Stomach (tissue), 8 donors: ENCODE measurements at regions not wholly inside any gene's neighbourhood (a gene's known extent, or its start where the extent isn't known, plus 50 kb on each side); places are given as distances from the start of the nearest gene placed in this dataset.

Experiments used
- DNase-seq, 2 donors: peaks; one replicate each; pipeline versions ENCODE4 v3.0.0 to v3.0.0-alpha.2; 2013 to 2019
- H3K27ac ChIP-seq, 5 donors: fragments of 200-600 bp in 4 of 5; sonication (generic) in 4 of 5; one replicate each; pipeline ENCODE4 v1.5.1; 2013 to 2019; ENCODE audit warnings: mild to moderate bottlenecking in 1 of 5, moderate library complexity in 1 of 5
- H3K27me3 ChIP-seq, 3 donors: fragments of 200-600 bp; sonication (generic); one replicate each; pipeline ENCODE4 v1.5.1; 2017 to 2019; ENCODE audit warnings: mixed run types in 1 of 3
- H3K36me3 ChIP-seq, 4 donors: fragments of 200-600 bp; sonication (generic); 1 replicate in 3 of 4; 2 replicates in 1 of 4; pipeline ENCODE4 v1.5.1; 2016 to 2019
- H3K4me1 ChIP-seq, 4 donors: fragments of 200-600 bp; sonication (generic); one replicate each; pipeline ENCODE4 v1.5.1; 2016 to 2019
- H3K4me3 ChIP-seq, 4 donors: fragments of 200-600 bp; sonication (generic) in 3 of 4; one replicate each; pipeline ENCODE4 v1.5.1; 2016 to 2019; ENCODE audit warnings: mild to moderate bottlenecking in 1 of 4
- H3K9me3 ChIP-seq, 4 donors: fragments of 200-600 bp; sonication (generic); one replicate each; pipeline ENCODE4 v1.5.1; 2016 to 2019
- EP300 ChIP-seq: sonication (generic); formaldehyde crosslinking; IDR thresholded peaks from one replicate; pipeline ENCODE4 v1.6.1; 2017; ENCODE audit warnings: antibody characterized with exemption
- POLR2A ChIP-seq, 4 donors: fragments of 450-650 bp; IDR thresholded peaks; one replicate each; pipeline ENCODE4 v1.6.1; 2016; ENCODE audit warnings: antibody characterized with exemption in 4 of 4, control low read depth in 2 of 4, mild to moderate bottlenecking in 1 of 4, moderate library complexity in 1 of 4
- POLR2AphosphoS5 ChIP-seq, 3 donors: sonication (generic); formaldehyde crosslinking; IDR thresholded peaks; one replicate each; pipeline ENCODE4 v1.6.1; 2016; ENCODE audit warnings: antibody characterized with exemption in 3 of 3
- WGBS, 5 donors: extraction: QIAGEN DNeasy Blood & Tissue Kit in 3 of 5; methylation state at CpG; one replicate each; pipeline versions ENCODE4 v1.1.5 to v1.1.7; 2013 to 2018; 5-methylcytosine and 5-hydroxymethylcytosine counted together
- intact Hi-C: fragments of 100-400 bp; cut with DNase I; formaldehyde crosslinking; loops from one replicate; pipeline ENCODE4 v1.15.1; 2023; ENCODE audit warnings: low total_unique reads
- TF ChIP-seq, protein P1 (sequence below), 7 experiments: fragments of 450-650 bp in 4 of 7; fragments of 200-600 bp in 3 of 7; sonication (generic) in 3 of 7; IDR thresholded peaks; one replicate each; pipeline ENCODE4 v1.5.1; 2016 to 2019; ENCODE audit warnings: antibody characterized with exemption in 7 of 7, control low read depth in 2 of 7, mild to moderate bottlenecking in 1 of 7
- donor health status: healthy with polysubstance abuse.
- donor health status: Bipolar disorder and iron deficiency.
- donor health status: healthy.

DNA sequence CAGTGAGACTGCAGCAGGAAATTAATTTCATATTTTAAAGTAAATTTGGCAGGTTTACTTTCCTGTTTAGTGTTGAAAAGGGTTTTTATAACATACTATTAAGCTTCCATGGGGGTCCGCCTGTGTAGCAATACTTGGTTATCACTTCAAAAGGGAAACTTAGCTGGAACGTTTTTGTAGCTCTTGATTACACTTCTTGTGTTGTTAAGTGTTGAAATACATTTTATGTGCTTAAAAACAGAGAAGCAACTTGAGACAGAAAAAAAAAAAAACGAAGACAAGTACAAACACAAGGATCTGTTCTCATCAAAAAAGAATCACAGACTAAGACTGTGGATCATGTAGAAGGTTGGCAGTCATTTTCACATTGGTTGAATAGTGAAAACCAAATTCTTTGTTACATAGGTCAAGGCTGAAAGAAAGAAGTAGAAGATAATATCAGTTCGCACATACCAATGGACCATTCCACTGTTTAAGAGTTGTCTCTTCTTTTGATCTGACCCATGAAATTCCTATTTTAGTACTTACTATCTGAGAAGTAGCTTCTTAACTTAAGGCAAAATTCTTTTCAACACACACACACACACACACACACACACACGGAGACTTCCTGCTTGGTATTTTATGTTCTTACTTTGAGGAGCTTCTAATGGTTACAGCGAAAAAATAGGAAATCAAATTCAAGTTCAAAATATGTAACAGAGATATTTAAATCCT, 113.9 kb upstream of the SLC35B3 start:
- TF ChIP-seq POLR2A (IDR thresholded peaks at IDR 0.05) (no peak), EP300 (no peak)
- WGBS, 5 donors = 56 to 60% (median 59%) methylated on average over 6 of the region's 6 CpGs

DNA sequence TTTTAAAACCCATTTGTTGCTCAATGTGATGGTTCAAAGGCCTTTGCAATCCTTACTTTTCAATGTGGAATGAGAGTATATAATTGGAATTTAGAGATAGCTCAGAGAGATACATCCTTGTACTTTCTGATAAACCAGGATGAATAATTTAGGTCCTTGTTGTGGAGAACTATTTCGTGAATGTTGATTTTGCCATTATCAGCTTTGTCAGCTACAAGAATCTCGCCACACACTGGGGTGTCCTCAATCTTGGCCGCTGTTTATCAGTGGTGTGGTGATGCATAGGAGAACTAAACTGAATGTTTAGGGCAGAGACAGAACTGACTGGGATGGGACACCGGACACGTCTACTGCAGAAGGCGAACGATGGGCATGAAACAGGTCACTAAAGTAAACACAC, 111.2 kb upstream of the SLC35B3 start:
- Histone ChIP-seq H3K4me1 (peaks cover 0 to 4% (median 0%) of the 10 kb centered on the region in 4 donors), H3K27ac (no peak overlapping the region), H3K9me3 (no peaks in the 10 kb centered on the region), H3K4me3 (no peak overlapping the region), H3K27me3 (no peaks in the 10 kb centered on the region), H3K36me3 (no peaks in the 10 kb centered on the region)
- WGBS, 5 donors = 77 to 90% (median 87%) methylated on average over 7 of the region's 7 CpGs
- DNase-seq = no peak
- intact Hi-C loops = no loop called here
- TF ChIP-seq, protein P1, sequence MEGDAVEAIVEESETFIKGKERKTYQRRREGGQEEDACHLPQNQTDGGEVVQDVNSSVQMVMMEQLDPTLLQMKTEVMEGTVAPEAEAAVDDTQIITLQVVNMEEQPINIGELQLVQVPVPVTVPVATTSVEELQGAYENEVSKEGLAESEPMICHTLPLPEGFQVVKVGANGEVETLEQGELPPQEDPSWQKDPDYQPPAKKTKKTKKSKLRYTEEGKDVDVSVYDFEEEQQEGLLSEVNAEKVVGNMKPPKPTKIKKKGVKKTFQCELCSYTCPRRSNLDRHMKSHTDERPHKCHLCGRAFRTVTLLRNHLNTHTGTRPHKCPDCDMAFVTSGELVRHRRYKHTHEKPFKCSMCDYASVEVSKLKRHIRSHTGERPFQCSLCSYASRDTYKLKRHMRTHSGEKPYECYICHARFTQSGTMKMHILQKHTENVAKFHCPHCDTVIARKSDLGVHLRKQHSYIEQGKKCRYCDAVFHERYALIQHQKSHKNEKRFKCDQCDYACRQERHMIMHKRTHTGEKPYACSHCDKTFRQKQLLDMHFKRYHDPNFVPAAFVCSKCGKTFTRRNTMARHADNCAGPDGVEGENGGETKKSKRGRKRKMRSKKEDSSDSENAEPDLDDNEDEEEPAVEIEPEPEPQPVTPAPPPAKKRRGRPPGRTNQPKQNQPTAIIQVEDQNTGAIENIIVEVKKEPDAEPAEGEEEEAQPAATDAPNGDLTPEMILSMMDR (IDR thresholded peaks at IDR 0.05) = no peak
- TF ChIP-seq POLR2AphosphoS5 (IDR thresholded peaks at IDR 0.05) (no peak), EP300 (no peak), POLR2A (IDR thresholded peaks at IDR 0.05) (no peak)

More for the DNA sequence above, 113.9 kb upstream of the SLC35B3 start:
- H3K4me1 ChIP-seq = peaks cover 0 to 6% (median 0%) of the 10 kb centered on the region in 4 donors
- H3K27ac ChIP-seq = no peak overlapping the region
- H3K36me3 ChIP-seq = no peaks in the 10 kb centered on the region
- no peaks in the 10 kb centered on the region for H3K9me3 ChIP-seq
- no peak overlapping the region for H3K4me3 ChIP-seq
- no peak for DNase-seq
- intact Hi-C loops = no loop called here
- H3K27me3 ChIP-seq = no peaks in the 10 kb centered on the region

DNA sequence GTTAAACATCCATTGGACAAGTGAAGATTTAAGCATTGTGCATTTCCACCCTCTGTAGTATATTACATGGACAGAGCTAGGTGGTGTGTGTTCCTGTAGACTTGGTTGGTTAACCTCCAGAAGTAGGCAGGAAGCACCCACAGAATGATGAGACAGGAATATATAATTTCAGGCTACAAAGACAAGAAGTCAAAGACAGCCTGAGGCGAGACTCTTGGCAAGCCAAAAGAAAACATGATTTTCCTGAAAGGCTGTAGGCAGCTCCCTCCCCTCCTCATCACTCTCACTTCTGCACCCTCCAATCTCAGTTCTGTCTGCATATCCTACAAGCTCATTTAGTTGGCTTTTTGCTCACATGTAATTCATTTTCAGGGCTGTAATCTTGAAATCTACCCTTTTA, 110.0 kb upstream of the SLC35B3 start:
- intact Hi-C loops = no loop called here
- peaks cover 0 to 7% (median 4%) of the 10 kb centered on the region in 4 donors for H3K9me3 ChIP-seq

DNA sequence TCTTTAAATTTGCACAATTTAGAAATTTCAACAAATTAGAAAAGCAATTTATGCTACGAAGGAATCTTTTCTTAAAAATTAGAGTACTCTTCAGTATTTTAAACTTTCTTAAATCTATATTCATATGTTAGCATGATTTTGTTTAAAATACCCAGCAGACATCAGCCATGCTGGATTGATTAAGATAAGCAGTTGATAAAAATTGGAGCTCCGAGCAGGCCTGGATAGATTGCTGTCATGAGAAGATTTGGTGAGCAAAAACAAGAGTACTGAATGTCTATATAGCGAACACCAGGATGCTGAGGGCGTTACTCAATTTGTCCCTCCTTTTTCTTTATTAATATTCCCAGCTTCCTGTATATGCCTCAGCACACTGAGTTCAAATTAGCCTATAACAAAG, 108.4 kb upstream of the SLC35B3 start:
- TF ChIP-seq, protein P1 (IDR thresholded peaks at IDR 0.05) = no peak
- no peak for TF ChIP-seq POLR2A (IDR thresholded peaks at IDR 0.05)
- TF ChIP-seq EP300 = no peak
- no peak for TF ChIP-seq POLR2AphosphoS5 (IDR thresholded peaks at IDR 0.05)
- Histone ChIP-seq H3K9me3 (peaks cover 0 to 12% (median 8%) of the 10 kb centered on the region in 4 donors), H3K36me3 (no peaks in the 10 kb centered on the region), H3K4me3 (no peak overlapping the region), H3K27ac (no peak overlapping the region), H3K27me3 (no peaks in the 10 kb centered on the region), H3K4me1 (no peaks in the 10 kb centered on the region)
- 64 to 84% (median 71%) methylated on average over 4 of the region's 4 CpGs for WGBS, 5 donors
- no peak for DNase-seq
- intact Hi-C loops = no loop called here

More for the DNA sequence above, 110.0 kb upstream of the SLC35B3 start:
- H3K36me3 ChIP-seq = no peaks in the 10 kb centered on the region
- 71 to 91% (median 83%) methylated on average over 1 of the region's 1 CpG for WGBS, 5 donors
- H3K27ac ChIP-seq = no peak overlapping the region
- no peaks in the 10 kb centered on the region for H3K27me3 ChIP-seq
- DNase-seq = no peak
- H3K4me3 ChIP-seq = no peak overlapping the region
- H3K4me1 ChIP-seq = no peaks in the 10 kb centered on the region
- TF ChIP-seq POLR2AphosphoS5 (IDR thresholded peaks at IDR 0.05) (no peak), POLR2A (IDR thresholded peaks at IDR 0.05) (no peak), EP300 (no peak)
- TF ChIP-seq, protein P1 (IDR thresholded peaks at IDR 0.05) = no peak

DNA sequence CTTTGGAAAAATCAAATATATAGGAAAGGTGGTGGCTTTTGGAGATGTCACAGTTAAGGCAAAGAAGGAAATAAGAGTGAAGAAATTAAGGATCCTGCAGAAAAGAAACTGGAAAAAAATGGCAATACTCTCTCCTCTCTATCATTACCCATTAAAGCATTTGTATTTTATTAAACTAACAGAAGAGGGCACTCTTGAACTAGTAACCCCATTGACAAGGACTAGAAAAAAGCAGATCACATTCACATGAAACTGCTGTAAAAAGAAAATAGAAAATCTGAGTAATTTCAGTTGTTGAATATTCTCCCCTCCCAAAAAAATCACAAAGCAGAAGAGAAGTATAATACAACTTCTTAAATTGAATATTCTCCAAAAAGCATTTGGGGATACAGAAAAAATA, 104.1 kb upstream of the SLC35B3 start:
- no peaks in the 10 kb centered on the region for H3K27me3 ChIP-seq
- H3K9me3 ChIP-seq = peaks cover 0 to 12% (median 8%) of the 10 kb centered on the region in 4 donors
- TF ChIP-seq, protein P1 (IDR thresholded peaks at IDR 0.05) = peak in 2 of 7 experiments; percentile 8 to 12
- no peak for TF ChIP-seq EP300
- H3K27ac ChIP-seq = no peak overlapping the region
- intact Hi-C loops = no loop called here
- no peaks in the 10 kb centered on the region for H3K36me3 ChIP-seq
- H3K4me1 ChIP-seq = no peaks in the 10 kb centered on the region
- no peak overlapping the region for H3K4me3 ChIP-seq
- no peak for DNase-seq
